GM23248 (cell line): ENCODE measurements at regions not wholly inside any gene's neighbourhood (a gene's known extent, or its start where the extent isn't known, plus 50 kb on each side); places are given as distances from the start of the nearest gene placed in this dataset.
"Not testable (repeated sequence)": the region's sequence is repeated elsewhere in the genome, so short reads cannot be mapped to it uniquely, and the experiment has no call there.

Experiments used
- DNase-seq: peaks from one replicate; pipeline ENCODE4 v3.0.0-alpha.2; 2015
- H2AFZ ChIP-seq: fragments of 200-600 bp; sonication (generic); 2 replicates; pipeline ENCODE4 v1.6.1; 2016; ENCODE audit warnings: antibody characterized with exemption
- H3F3A ChIP-seq: fragments of 200-600 bp; sonication (generic); 2 replicates; pipeline ENCODE4 v1.6.1; 2016; ENCODE audit warnings: mild to moderate bottlenecking, antibody characterized with exemption, mixed run types; ENCODE audit not compliant: insufficient read depth
- H3K27ac ChIP-seq: fragments of 200-600 bp; sonication (generic); 2 replicates; pipeline ENCODE4 v1.5.1; 2016; ENCODE audit warnings: mild to moderate bottlenecking
- H3K27me3 ChIP-seq: fragments of 200-600 bp; sonication (generic); replicated peaks from 2 replicates; pipeline ENCODE4 v1.6.1; 2016; ENCODE audit warnings: mild to moderate bottlenecking; ENCODE audit not compliant: insufficient read depth
- H3K36me3 ChIP-seq: fragments of 200-600 bp; sonication (generic); 2 replicates; pipeline ENCODE4 v1.6.1; 2016; ENCODE audit warnings: low read depth, mild to moderate bottlenecking
- H3K4me1 ChIP-seq: fragments of 200-600 bp; sonication (generic); 2 replicates; pipeline ENCODE4 v1.6.1; 2016; ENCODE audit warnings: mild to moderate bottlenecking; ENCODE audit not compliant: insufficient read depth
- H3K4me2 ChIP-seq: fragments of 200-600 bp; sonication (generic); one replicate; pipeline ENCODE4 v1.6.1; 2016; ENCODE audit warnings: mild to moderate bottlenecking; ENCODE audit not compliant: unreplicated experiment
- H3K4me3 ChIP-seq: fragments of 200-600 bp; sonication (generic); 2 replicates; pipeline ENCODE4 v1.5.1; 2016; ENCODE audit warnings: mild to moderate bottlenecking
- H3K79me2 ChIP-seq: fragments of 200-600 bp; sonication (generic); 2 replicates; pipeline ENCODE4 v1.6.1; 2016; ENCODE audit warnings: mild to moderate bottlenecking; ENCODE audit not compliant: insufficient read depth
- H3K9ac ChIP-seq: fragments of 200-600 bp; sonication (generic); 2 replicates; pipeline ENCODE4 v1.6.1; 2016; ENCODE audit warnings: mild to moderate bottlenecking
- H3K9me2 ChIP-seq: fragments of 200-600 bp; sonication (generic); 2 replicates; pipeline ENCODE4 v1.6.1; 2016; ENCODE audit warnings: mixed run types, mild to moderate bottlenecking, moderate library complexity; ENCODE audit not compliant: insufficient read depth
- H3K9me3 ChIP-seq: fragments of 200-600 bp; sonication (generic); one replicate; pipeline ENCODE4 v1.6.1; 2017; ENCODE audit warnings: low read depth
- H4K20me1 ChIP-seq: fragments of 200-600 bp; sonication (generic); 2 replicates; pipeline ENCODE4 v1.6.0; 2016; ENCODE audit not compliant: insufficient read depth
- EZH2 ChIP-seq: fragments of 200-600 bp; sonication (generic); IDR thresholded peaks from 2 replicates; pipeline ENCODE4 v1.6.1; 2018; ENCODE audit warnings: antibody characterized with exemption, mild to moderate bottlenecking; ENCODE audit not compliant: insufficient read depth, poor library complexity, severe bottlenecking
- EZH2phosphoT487 ChIP-seq: fragments of 200-600 bp; sonication (generic); IDR thresholded peaks from 2 replicates; pipeline ENCODE4 v1.6.1; 2018; ENCODE audit warnings: antibody characterized with exemption, moderate library complexity, mild to moderate bottlenecking, low read depth; ENCODE audit not compliant: insufficient read depth
- WGBS, 2 experiments: methylation state at CpG; one replicate each; pipeline ENCODE4 v1.1.6; 2015 to 2017; ENCODE audit warnings: low lambda C conversion rate in 2 of 2, low coverage in 1 of 2; ENCODE audit errors: missing lambda C conversion rate in 2 of 2; 5-methylcytosine and 5-hydroxymethylcytosine counted together
- in situ Hi-C: fragments of 300-500 bp; cut with MboI; formaldehyde crosslinking; loops from 2 replicates; pipeline ENCODE4 v1.15.0; 2020

- 84 to 87% methylated on average over 6 of the region's 6 CpGs for WGBS, 2 experiments
- in situ Hi-C loops, result not testable (repeated sequence)
Observed at GRCh38 chr1:245102149-245102548, 52.6 kb upstream of the KIF26B start.

GRCh38 chr1:245099401-245099800 lies 55.4 kb upstream of the KIF26B start:
- no peaks in the 10 kb centered on the region for H4K20me1 ChIP-seq
- no peaks in the 10 kb centered on the region for H3K9me2 ChIP-seq
- no peaks in the 10 kb centered on the region for H3K36me3 ChIP-seq
- 81 to 84% methylated on average over 8 of the region's 8 CpGs for WGBS, 2 experiments
- no peak overlapping the region for H3K4me3 ChIP-seq
- no peak overlapping the region for H3K27ac ChIP-seq
- no peak for DNase-seq
- H3K4me1 ChIP-seq, result no peaks in the 10 kb centered on the region
- H3K4me2 ChIP-seq, result no peak overlapping the region
- H3F3A ChIP-seq, result no peaks in the 10 kb centered on the region
- H3K9ac ChIP-seq, result no peak overlapping the region
- H3K79me2 ChIP-seq, result no peaks in the 10 kb centered on the region
- H2AFZ ChIP-seq, result no peak overlapping the region
- H3K9me3 ChIP-seq, result no peaks in the 10 kb centered on the region
- TF ChIP-seq EZH2 (no peak), EZH2phosphoT487 (no peak)
- in situ Hi-C loops, result no loop called here
- H3K27me3 ChIP-seq, result no peaks in the 10 kb centered on the region

More at GRCh38 chr1:245102149-245102548, 52.6 kb upstream of the KIF26B start:
- not testable (repeated sequence) for H3F3A ChIP-seq, H3K27me3 ChIP-seq, H3K4me1 ChIP-seq, H3K4me2 ChIP-seq, H3K27ac ChIP-seq, H3K9me2 ChIP-seq, H3K36me3 ChIP-seq, H3K79me2 ChIP-seq, DNase-seq, H3K9me3 ChIP-seq, H3K4me3 ChIP-seq, H3K9ac ChIP-seq, H4K20me1 ChIP-seq, H2AFZ ChIP-seq

GRCh38 chr1:245098924-245099323 lies 55.9 kb upstream of the KIF26B start:
- H3K9me2 ChIP-seq, result no peaks in the 10 kb centered on the region
- TF ChIP-seq EZH2phosphoT487, result no peak
- no peak for TF ChIP-seq EZH2
- no peak for DNase-seq
- H3K9me3 ChIP-seq, result no peaks in the 10 kb centered on the region
- H3K4me3 ChIP-seq, result no peak overlapping the region
- H3F3A ChIP-seq, result no peaks in the 10 kb centered on the region
- no peaks in the 10 kb centered on the region for H4K20me1 ChIP-seq
- no peaks in the 10 kb centered on the region for H3K27me3 ChIP-seq
- H2AFZ ChIP-seq, result no peak overlapping the region
- H3K79me2 ChIP-seq, result no peaks in the 10 kb centered on the region
- H3K9ac ChIP-seq, result no peak overlapping the region
- H3K27ac ChIP-seq, result no peak overlapping the region
- H3K36me3 ChIP-seq, result no peaks in the 10 kb centered on the region
- in situ Hi-C loops, result no loop called here
- H3K4me2 ChIP-seq, result no peak overlapping the region
- no peaks in the 10 kb centered on the region for H3K4me1 ChIP-seq
- WGBS, 2 experiments, result 86 to 89% methylated on average over 6 of the region's 6 CpGs

GRCh38 chr1:245096311-245097066 lies 58.3 kb upstream of the KIF26B start:
- TF ChIP-seq EZH2phosphoT487 (no peak), EZH2 (no peak)

More at GRCh38 chr1:245096311-245097066, 58.3 kb upstream of the KIF26B start:
- in situ Hi-C loops, result no loop called here
- H2AFZ ChIP-seq, result no peak overlapping the region
- no peaks in the 10 kb centered on the region for H3K9me2 ChIP-seq
- no peaks in the 10 kb centered on the region for H3K36me3 ChIP-seq
- no peaks in the 10 kb centered on the region for H4K20me1 ChIP-seq
- no peak overlapping the region for H3K27ac ChIP-seq
- no peaks in the 10 kb centered on the region for H3K79me2 ChIP-seq
- H3K4me2 ChIP-seq, result no peak overlapping the region
- no peak overlapping the region for H3K9ac ChIP-seq
- no peak overlapping the region for H3K4me3 ChIP-seq
- H3K9me3 ChIP-seq, result no peaks in the 10 kb centered on the region
- no peak for DNase-seq
- H3K27me3 ChIP-seq, result no peaks in the 10 kb centered on the region
- peaks cover 14% of the 10 kb centered on the region for H3K4me1 ChIP-seq
- 67 to 69% methylated on average over 5 of the region's 5 CpGs for WGBS, 2 experiments
- H3F3A ChIP-seq, result peaks cover 8% of the 10 kb centered on the region
